Muscle layer of colon (tissue), 2 donors: ENCODE measurements at regions not wholly inside any gene's neighbourhood (a gene's known extent, or its start where the extent isn't known, plus 50 kb on each side); places are given as distances from the start of the nearest gene placed in this dataset.

Experiments used
- H3K27ac ChIP-seq: one replicate; pipeline ENCODE4 v1.7.0; 2013; ENCODE audit warnings: low read depth, mild to moderate bottlenecking, low read length, moderate library complexity
- H3K27me3 ChIP-seq, 2 donors: one replicate each; pipeline ENCODE4 v1.7.0; 2013; ENCODE audit warnings: low read length in 2 of 2, mild to moderate bottlenecking in 2 of 2; ENCODE audit not compliant: insufficient read depth in 2 of 2, control insufficient read depth in 1 of 2
- H3K36me3 ChIP-seq: one replicate; pipeline ENCODE4 v1.7.0; 2013; ENCODE audit warnings: mild to moderate bottlenecking, low read length; ENCODE audit not compliant: insufficient read depth
- H3K4me1 ChIP-seq: one replicate; pipeline ENCODE4 v1.7.0; 2013; ENCODE audit warnings: mild to moderate bottlenecking, low read length; ENCODE audit not compliant: insufficient read depth
- H3K4me3 ChIP-seq, 2 donors: one replicate each; pipeline ENCODE4 v1.7.0; 2013; ENCODE audit warnings: low read length in 2 of 2, low read depth in 1 of 2, mild to moderate bottlenecking in 1 of 2, moderate library complexity in 1 of 2
- H3K9ac ChIP-seq: one replicate; pipeline ENCODE4 v1.7.0; 2013; ENCODE audit warnings: low read length
- H3K9me3 ChIP-seq: one replicate; pipeline ENCODE4 v1.7.0; 2013; ENCODE audit warnings: mild to moderate bottlenecking, low read length
- donor health status: abdominal sarcoma.
- donor health status: Adenocarcinoma of cecum.

GRCh38 chr17:65387322-65387721, 174.1 kb downstream of the AXIN2 start:
- Histone ChIP-seq H3K4me3 (no peak overlapping the region), H3K27me3 (no peaks in the 10 kb centered on the region), H3K36me3 (no peaks in the 10 kb centered on the region), H3K9me3 (no peaks in the 10 kb centered on the region), H3K4me1 (no peaks in the 10 kb centered on the region), H3K9ac (no peak overlapping the region), H3K27ac (no peak overlapping the region)

GRCh38 chr17:65385726-65386125, 175.7 kb downstream of the AXIN2 start:
- no peaks in the 10 kb centered on the region for H3K4me1 ChIP-seq
- no peak overlapping the region for H3K4me3 ChIP-seq
- H3K9me3 ChIP-seq, result no peaks in the 10 kb centered on the region
- no peak overlapping the region for H3K9ac ChIP-seq
- no peaks in the 10 kb centered on the region for H3K36me3 ChIP-seq
- H3K27ac ChIP-seq, result no peak overlapping the region
- H3K27me3 ChIP-seq, result no peaks in the 10 kb centered on the region

- Histone ChIP-seq H3K9me3 (no peaks in the 10 kb centered on the region), H3K36me3 (no peaks in the 10 kb centered on the region), H3K27me3 (no peaks in the 10 kb centered on the region), H3K9ac (no peak overlapping the region), H3K4me1 (no peaks in the 10 kb centered on the region), H3K27ac (no peak overlapping the region), H3K4me3 (no peak overlapping the region)
These were observed 176.4 kb downstream of the AXIN2 start for GRCh38 chr17:65385071-65385470.

- H3K4me1 ChIP-seq, result no peaks in the 10 kb centered on the region
- no peak overlapping the region for H3K9ac ChIP-seq
- H3K9me3 ChIP-seq, result no peaks in the 10 kb centered on the region
- H3K36me3 ChIP-seq, result no peaks in the 10 kb centered on the region
- no peak overlapping the region for H3K4me3 ChIP-seq
- H3K27ac ChIP-seq, result no peak overlapping the region
- no peaks in the 10 kb centered on the region for H3K27me3 ChIP-seq
These were observed 180.3 kb downstream of the AXIN2 start for GRCh38 chr17:65381152-65381551.

GRCh38 chr17:65374966-65375365, 186.5 kb downstream of the AXIN2 start:
- Histone ChIP-seq H3K9me3 (no peaks in the 10 kb centered on the region), H3K36me3 (no peaks in the 10 kb centered on the region), H3K27me3 (no peaks in the 10 kb centered on the region), H3K9ac (no peak overlapping the region), H3K4me3 (no peak overlapping the region), H3K27ac (no peak overlapping the region), H3K4me1 (no peaks in the 10 kb centered on the region)

- Histone ChIP-seq H3K9me3 (no peaks in the 10 kb centered on the region), H3K27ac (no peak overlapping the region), H3K9ac (no peak overlapping the region), H3K4me1 (no peaks in the 10 kb centered on the region), H3K36me3 (no peaks in the 10 kb centered on the region), H3K4me3 (no peak overlapping the region), H3K27me3 (no peaks in the 10 kb centered on the region)
These were observed 189.7 kb downstream of the AXIN2 start for GRCh38 chr17:65371702-65372101.

- H3K27ac ChIP-seq, result no peak overlapping the region
- H3K9me3 ChIP-seq, result no peaks in the 10 kb centered on the region
- no peak overlapping the region for H3K9ac ChIP-seq
- no peaks in the 10 kb centered on the region for H3K4me1 ChIP-seq
- no peak overlapping the region for H3K4me3 ChIP-seq
- H3K27me3 ChIP-seq, result no peaks in the 10 kb centered on the region
- no peaks in the 10 kb centered on the region for H3K36me3 ChIP-seq
These were observed 190.7 kb downstream of the AXIN2 start for GRCh38 chr17:65370669-65371131.

- no peaks in the 10 kb centered on the region for H3K9me3 ChIP-seq
- H3K4me3 ChIP-seq, result no peak overlapping the region
- no peaks in the 10 kb centered on the region for H3K27me3 ChIP-seq
- H3K4me1 ChIP-seq, result no peaks in the 10 kb centered on the region
- no peak overlapping the region for H3K9ac ChIP-seq
- no peaks in the 10 kb centered on the region for H3K36me3 ChIP-seq
- H3K27ac ChIP-seq, result no peak overlapping the region
These were observed 193.1 kb downstream of the AXIN2 start for GRCh38 chr17:65368341-65368740.

GRCh38 chr17:65366102-65366844, 195.2 kb downstream of the AXIN2 start:
- no peak overlapping the region for H3K9ac ChIP-seq
- H3K27ac ChIP-seq, result no peak overlapping the region
- no peaks in the 10 kb centered on the region for H3K27me3 ChIP-seq
- H3K36me3 ChIP-seq, result no peaks in the 10 kb centered on the region
- H3K9me3 ChIP-seq, result no peaks in the 10 kb centered on the region
- no peak overlapping the region for H3K4me3 ChIP-seq
- H3K4me1 ChIP-seq, result no peaks in the 10 kb centered on the region

GRCh38 chr17:65365169-65365568, 196.3 kb downstream of the AXIN2 start:
- Histone ChIP-seq H3K9ac (no peak overlapping the region), H3K4me3 (no peak overlapping the region), H3K4me1 (no peaks in the 10 kb centered on the region), H3K27ac (no peak overlapping the region), H3K36me3 (no peaks in the 10 kb centered on the region), H3K9me3 (no peaks in the 10 kb centered on the region), H3K27me3 (no peaks in the 10 kb centered on the region)

- Histone ChIP-seq H3K4me1 (no peaks in the 10 kb centered on the region), H3K27me3 (no peaks in the 10 kb centered on the region), H3K36me3 (no peaks in the 10 kb centered on the region)
These were observed 197.0 kb downstream of the AXIN2 start for GRCh38 chr17:65364438-65364837.

GRCh38 chr17:65362826-65363225, 198.6 kb downstream of the AXIN2 start:
- Histone ChIP-seq H3K9me3 (no peaks in the 10 kb centered on the region), H3K27me3 (no peaks in the 10 kb centered on the region), H3K27ac (no peak overlapping the region), H3K36me3 (no peaks in the 10 kb centered on the region), H3K4me1 (no peaks in the 10 kb centered on the region), H3K4me3 (no peak overlapping the region), H3K9ac (no peak overlapping the region)

More at GRCh38 chr17:65364438-65364837, 197.0 kb downstream of the AXIN2 start:
- no peak overlapping the region for H3K27ac ChIP-seq
- no peaks in the 10 kb centered on the region for H3K9me3 ChIP-seq
- no peak overlapping the region for H3K9ac ChIP-seq
- H3K4me3 ChIP-seq, result no peak overlapping the region
